ENCODE measurements at regions not wholly inside any gene's neighbourhood (a gene's known extent, or its start where the extent isn't known, plus 50 kb on each side); places are given as distances from the start of the nearest gene placed in this dataset.
A peak's percentile ranks its signal among the peaks of the same experiment; 100 is the strongest.

DNA sequence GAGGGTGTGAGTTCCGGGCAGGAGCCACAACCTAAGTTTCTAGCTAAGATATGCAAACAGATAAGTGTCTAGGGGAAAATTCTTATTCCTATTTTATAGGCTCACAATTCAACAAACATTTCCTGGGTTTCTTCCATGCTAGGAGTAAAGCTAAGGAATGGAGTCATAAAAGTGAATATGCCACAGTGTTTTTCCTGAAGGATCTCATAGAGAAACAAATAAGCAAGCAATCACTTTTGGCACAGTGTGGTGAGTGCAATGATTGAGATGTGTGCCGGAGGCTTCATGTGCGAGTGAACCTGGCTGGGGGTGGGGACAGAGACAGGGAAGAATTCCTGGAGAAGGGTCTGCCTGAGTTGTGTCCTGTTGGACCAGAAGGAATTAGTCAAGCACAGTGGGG, 147.4 kb downstream of the TENT5C start:
- WGBS = 66% methylated on average over 3 of the region's 3 CpGs
- no peak for DNase-seq (ENCODE audit: low spot score in 2 of 2)
- TF ChIP-seq POLR2AphosphoS5 (IDR thresholded peaks at IDR 0.05) = no peak
- no peak for TF ChIP-seq EP300 (IDR thresholded peaks at IDR 0.05)
- TF ChIP-seq POLR2A (IDR thresholded peaks at IDR 0.05) = no peak
- TF ChIP-seq, protein P1, sequence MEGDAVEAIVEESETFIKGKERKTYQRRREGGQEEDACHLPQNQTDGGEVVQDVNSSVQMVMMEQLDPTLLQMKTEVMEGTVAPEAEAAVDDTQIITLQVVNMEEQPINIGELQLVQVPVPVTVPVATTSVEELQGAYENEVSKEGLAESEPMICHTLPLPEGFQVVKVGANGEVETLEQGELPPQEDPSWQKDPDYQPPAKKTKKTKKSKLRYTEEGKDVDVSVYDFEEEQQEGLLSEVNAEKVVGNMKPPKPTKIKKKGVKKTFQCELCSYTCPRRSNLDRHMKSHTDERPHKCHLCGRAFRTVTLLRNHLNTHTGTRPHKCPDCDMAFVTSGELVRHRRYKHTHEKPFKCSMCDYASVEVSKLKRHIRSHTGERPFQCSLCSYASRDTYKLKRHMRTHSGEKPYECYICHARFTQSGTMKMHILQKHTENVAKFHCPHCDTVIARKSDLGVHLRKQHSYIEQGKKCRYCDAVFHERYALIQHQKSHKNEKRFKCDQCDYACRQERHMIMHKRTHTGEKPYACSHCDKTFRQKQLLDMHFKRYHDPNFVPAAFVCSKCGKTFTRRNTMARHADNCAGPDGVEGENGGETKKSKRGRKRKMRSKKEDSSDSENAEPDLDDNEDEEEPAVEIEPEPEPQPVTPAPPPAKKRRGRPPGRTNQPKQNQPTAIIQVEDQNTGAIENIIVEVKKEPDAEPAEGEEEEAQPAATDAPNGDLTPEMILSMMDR (IDR thresholded peaks at IDR 0.05) = no peak
- H3K9me3 ChIP-seq = no peaks in the 10 kb centered on the region
- peaks cover 7% of the 10 kb centered on the region for H3K27me3 ChIP-seq
- H3K36me3 ChIP-seq = no peaks in the 10 kb centered on the region
- H3K4me1 ChIP-seq = peaks cover 17% of the 10 kb centered on the region
- H3K27ac ChIP-seq = no peak overlapping the region
- no peak overlapping the region for H3K4me3 ChIP-seq

DNA sequence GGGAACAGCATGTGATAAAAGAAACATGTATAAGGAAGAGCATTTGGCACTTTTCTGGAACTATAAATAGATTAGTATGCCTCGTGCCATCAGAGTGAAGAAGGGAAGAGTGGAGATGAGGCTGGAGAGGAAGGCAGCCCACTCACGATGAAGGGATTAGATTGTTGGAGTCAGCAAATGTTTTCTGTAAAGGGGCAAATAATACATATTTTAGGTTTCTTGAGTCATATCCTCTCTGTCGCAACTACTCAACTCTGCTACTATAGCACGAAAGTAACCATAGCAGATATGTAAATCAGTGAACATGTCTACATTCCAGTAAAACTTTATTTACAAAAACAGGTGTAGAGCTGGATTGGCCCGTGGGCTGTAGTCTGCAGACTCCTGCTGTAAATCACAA, 147.8 kb downstream of the TENT5C start:
- Histone ChIP-seq H3K27me3 (peaks cover 7% of the 10 kb centered on the region), H3K27ac (no peak overlapping the region), H3K4me3 (no peak overlapping the region), H3K36me3 (no peaks in the 10 kb centered on the region), H3K4me1 (peaks cover 21% of the 10 kb centered on the region), H3K9me3 (no peaks in the 10 kb centered on the region)
- WGBS = 29% methylated on average over 5 of the region's 5 CpGs
- DNase-seq (ENCODE audit: low spot score in 2 of 2) = no peak
- no peak for TF ChIP-seq POLR2A (IDR thresholded peaks at IDR 0.05)

DNA sequence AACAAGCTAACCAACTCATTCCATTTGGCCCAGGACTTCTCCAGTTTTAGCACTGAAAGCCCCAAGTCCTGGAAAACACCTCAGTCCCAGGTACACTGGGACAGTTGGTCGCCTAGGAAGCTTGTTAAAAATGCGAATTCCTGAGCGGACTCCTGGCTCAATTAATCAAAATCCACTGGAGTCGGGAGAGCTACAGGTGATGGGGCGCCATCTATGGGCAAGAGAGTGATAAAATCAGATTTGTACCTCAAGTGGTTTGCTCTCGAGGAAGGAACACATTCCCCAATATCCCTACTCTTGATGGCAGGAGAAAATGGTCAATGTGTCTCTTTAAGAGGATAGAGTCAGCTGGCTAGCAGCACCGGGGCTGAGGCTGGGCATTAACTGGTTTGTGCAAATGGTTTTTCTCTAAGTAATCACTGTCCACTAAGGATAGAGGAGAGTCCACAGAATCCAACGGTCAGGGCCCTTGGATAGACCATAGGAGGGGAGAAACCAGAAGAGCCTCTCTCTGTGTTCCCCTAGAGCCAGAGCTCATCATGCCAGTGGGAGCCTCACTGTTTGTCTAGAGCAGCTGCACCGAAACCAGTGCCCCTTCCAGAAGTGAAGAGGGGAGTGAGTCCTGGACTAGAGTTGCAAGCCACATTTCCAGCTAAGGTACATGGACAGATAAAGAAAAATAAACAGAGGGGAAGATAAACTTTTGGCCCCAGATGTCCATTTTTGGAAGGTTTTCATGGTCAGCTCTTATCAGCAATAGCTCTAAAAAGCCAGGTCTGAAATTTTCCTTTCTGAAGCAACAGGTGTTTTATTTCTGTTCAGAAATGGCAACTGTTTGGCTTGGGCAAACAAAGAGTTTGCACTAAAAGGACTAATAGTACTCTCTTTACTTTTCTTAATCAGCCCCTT, 148.5 kb downstream of the TENT5C start:
- peaks cover 23% of the 10 kb centered on the region for H3K4me1 ChIP-seq
- DNase-seq (ENCODE audit: low spot score in 2 of 2) = no peak
- H3K9me3 ChIP-seq = no peaks in the 10 kb centered on the region
- peaks cover 7% of the 10 kb centered on the region for H3K27me3 ChIP-seq
- 20% methylated on average over 9 of the region's 9 CpGs for WGBS
- H3K27ac ChIP-seq = no peak overlapping the region
- TF ChIP-seq EP300 (IDR thresholded peaks at IDR 0.05) (no peak), POLR2A (IDR thresholded peaks at IDR 0.05) (no peak), POLR2AphosphoS5 (IDR thresholded peaks at IDR 0.05) (no peak)
- TF ChIP-seq, protein P1 (IDR thresholded peaks at IDR 0.05) = peak; percentile 55 to 69
- no peaks in the 10 kb centered on the region for H3K36me3 ChIP-seq
- H3K4me3 ChIP-seq = no peak overlapping the region

DNA sequence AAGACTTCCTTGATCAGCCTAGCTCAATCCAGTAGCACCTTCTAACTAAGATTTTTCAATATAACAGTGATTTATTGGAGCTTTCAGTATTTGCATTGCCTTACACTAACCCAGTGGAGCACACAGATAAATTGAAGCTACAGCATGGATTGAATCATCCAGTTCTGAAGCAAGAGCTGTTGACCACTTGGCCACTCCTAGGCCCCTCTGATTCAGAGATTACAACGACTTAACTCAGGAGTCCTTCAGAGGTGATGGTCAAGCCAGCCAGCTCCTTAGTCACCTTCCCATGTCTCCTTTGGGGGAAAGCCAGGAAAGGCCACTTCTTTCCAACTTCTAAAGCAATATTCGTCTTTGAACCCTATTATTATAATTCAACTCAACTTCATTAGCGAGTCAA, 151.8 kb downstream of the TENT5C start:
- Histone ChIP-seq H3K4me1 (peaks cover 17% of the 10 kb centered on the region), H3K36me3 (no peaks in the 10 kb centered on the region), H3K27ac (no peak overlapping the region), H3K9me3 (no peaks in the 10 kb centered on the region), H3K27me3 (peaks cover 7% of the 10 kb centered on the region), H3K4me3 (no peak overlapping the region)
- WGBS = 87% methylated on average over 3 of the region's 3 CpGs
- TF ChIP-seq POLR2AphosphoS5 (IDR thresholded peaks at IDR 0.05) (no peak), EP300 (IDR thresholded peaks at IDR 0.05) (no peak), POLR2A (IDR thresholded peaks at IDR 0.05) (no peak)
- TF ChIP-seq, protein P1 (IDR thresholded peaks at IDR 0.05) = no peak
- DNase-seq (ENCODE audit: low spot score in 2 of 2) = no peak

DNA sequence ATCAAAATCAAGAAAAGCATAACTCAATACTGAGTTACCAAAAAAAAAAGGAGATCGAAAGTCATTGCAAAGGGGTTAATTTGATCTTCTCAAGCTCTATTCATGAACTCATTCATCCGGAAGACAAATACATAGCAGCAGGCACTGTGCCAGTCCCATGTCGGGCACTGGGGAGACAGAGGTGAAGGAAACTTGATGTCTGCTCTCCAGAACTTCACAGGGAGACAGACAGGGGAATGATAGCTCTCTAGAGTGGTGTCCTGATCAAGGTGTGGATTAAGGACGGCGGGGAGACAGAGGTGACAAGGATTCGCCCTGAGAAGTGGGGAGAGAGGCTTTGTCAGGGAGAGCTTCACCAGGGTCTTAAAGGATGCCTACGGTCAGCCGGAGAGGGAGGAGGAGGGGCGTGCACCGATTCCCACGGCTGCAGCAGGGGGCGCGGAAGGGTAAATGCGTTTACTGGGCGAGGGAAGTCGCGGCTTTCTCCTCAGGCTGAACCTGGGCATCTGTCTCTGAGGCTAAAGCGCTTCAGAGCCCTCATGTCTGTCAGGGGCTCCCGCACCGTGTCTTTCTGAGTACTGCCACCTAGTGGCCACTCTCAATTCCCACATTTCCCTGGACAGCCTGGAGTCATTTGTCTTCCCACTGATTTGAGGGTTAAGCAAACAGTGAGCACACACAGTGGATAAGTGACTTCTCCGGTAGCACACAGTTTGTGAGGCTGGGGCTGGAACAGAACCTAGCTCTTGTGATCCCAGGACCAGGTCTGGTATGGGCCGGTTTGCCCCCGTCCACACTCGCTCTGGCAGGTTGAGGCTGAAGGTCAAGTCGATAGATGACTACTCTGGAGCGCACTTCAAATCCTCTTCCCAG, 152.8 kb downstream of the TENT5C start:
- H3K27me3 ChIP-seq = peaks cover 7% of the 10 kb centered on the region
- 25% methylated on average over 19 of the region's 26 CpGs for WGBS
- H3K4me1 ChIP-seq = peaks cover 12% of the 10 kb centered on the region
- DNase-seq (ENCODE audit: low spot score in 2 of 2) = peak in 1 of 2 donors; percentile 71
- H3K4me3 ChIP-seq = peak overlapping the region; percentile 46
- TF ChIP-seq, protein P1 (IDR thresholded peaks at IDR 0.05) = peak; percentile 59 to 83
- TF ChIP-seq EP300 (IDR thresholded peaks at IDR 0.05) = no peak
- H3K36me3 ChIP-seq = no peaks in the 10 kb centered on the region
- no peak overlapping the region for H3K27ac ChIP-seq
- no peaks in the 10 kb centered on the region for H3K9me3 ChIP-seq

All from suprapubic skin (tissue), 4 donors.